ENCODE measurements at regions not wholly inside any gene's neighbourhood (a gene's known extent, or its start where the extent isn't known, plus 50 kb on each side); places are given as distances from the start of the nearest gene placed in this dataset.

GRCh38 chr20:48291896-48292295 is 506.6 kb upstream of the SULF2 start:
- no peak for DNase-seq (ENCODE audit: low spot score in 2 of 2)
- FAIRE-seq: no peak

DNA sequence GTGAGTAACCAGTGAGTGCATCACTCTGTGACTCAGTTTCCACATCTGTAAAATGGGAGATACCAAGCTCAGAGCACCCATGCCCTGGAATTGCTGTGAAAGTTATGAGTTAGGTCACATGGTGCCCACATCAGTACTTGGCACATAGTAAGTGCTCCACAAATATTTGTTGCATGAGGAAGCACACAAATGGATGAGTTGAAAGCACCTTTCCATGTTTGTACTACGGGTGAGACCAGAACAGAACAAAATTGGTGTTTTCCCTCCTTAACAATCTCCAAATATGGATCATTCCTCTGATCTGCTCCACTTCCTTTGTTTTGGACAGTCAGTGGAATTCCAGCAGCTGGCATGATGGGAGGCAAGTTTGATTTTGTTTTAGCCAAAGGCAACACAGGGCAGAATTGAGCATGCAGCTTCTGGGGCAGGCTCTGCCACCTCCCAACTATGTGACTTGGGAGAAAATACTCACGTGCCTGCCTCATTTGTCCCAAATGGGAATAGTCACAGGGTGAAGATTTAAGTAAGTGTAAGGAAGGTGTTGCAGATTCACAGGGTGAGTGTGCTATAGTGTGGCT is 503.7 kb upstream of the SULF2 start:
- DNase-seq (ENCODE audit: low spot score in 2 of 2) (no peak), FAIRE-seq (no peak)

GRCh38 chr20:48287552-48288170 is 502.4 kb upstream of the SULF2 start:
- no peak for DNase-seq (ENCODE audit: low spot score in 2 of 2)
- no peak for FAIRE-seq

DNA sequence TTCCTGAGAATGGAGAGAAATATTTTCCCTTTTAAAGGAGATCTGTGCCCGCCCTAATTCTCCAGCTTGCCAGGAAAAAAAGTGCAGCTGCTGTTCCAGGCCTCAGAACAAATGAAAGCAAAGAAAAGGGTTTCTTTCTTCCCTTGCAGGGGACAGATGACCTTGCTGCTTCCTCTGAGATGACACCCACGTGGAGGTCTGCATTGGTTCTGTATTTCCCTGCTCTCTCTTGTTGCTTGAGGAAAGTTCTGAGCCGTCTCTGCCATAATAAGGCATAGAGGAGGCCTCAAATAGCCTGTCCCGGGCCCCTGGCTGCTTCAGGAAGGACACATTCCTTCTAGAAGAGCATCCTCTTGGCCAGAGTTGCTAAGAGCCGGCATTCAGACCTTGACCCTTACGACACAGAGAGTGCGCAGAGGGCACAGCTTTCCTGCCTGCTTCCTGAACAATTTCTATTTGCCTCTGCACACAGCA is 501.8 kb upstream of the SULF2 start:
- FAIRE-seq (no peak), DNase-seq (ENCODE audit: low spot score in 2 of 2) (no peak)

DNA sequence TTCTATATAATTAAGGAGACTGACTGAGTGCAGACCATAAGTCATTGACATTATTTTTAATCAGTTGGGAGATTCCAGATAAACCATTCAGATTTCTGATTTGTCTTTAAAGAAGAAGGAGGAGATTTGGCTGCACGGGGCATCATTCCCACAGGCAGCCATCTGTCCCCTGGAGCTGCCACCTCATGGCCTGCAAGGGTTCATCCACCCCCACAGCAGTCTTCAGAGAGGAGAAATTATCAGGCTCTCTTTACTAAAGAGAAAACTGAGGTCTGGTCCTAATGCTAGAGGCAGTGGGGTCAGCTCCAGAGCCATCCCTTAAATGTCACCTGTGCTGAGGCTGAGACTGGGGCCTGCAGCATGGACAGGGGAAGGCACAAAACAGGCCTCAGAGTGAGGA is 501.3 kb upstream of the SULF2 start:
- no peak for DNase-seq (ENCODE audit: low spot score in 2 of 2)
- FAIRE-seq: no peak

GRCh38 chr20:48285656-48286055 is 500.4 kb upstream of the SULF2 start:
- DNase-seq (ENCODE audit: low spot score in 2 of 2) (no peak), FAIRE-seq (no peak)

- DNase-seq (ENCODE audit: low spot score in 2 of 2) (no peak), FAIRE-seq (no peak)
Measured at GRCh38 chr20:48284837-48285236, 499.6 kb upstream of the SULF2 start.

GRCh38 chr20:48284315-48284714 is 499.0 kb upstream of the SULF2 start:
- FAIRE-seq (no peak), DNase-seq (ENCODE audit: low spot score in 2 of 2) (no peak)

DNA sequence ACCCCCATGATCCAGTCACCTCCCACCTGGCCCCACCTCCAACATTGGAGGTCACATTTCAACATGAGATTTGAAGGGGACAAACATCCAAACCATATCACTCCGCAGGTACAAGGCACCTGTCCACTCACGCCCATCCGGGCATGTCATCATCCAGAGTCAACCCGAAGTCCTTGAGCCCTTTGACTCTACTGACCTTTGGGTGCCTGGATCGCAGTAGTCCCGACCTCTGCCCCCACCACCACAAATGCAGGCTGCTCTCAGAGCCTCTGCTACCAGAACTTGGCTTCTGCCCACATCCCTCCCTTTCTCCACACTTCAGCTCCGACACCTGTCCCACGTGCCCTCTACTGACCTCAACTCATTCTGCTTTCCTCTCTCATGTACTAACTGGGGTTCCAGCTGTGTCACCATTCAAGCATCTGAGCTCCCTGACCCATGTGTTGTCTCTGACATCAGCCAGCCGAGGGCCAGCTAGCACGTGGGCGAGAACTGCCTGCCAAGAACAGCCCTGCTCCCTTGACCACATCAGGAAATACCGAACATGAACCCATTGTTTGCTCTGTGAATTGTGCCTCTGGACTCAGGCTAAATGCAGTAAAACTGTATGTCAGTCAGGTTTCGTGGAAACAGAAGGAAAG is 498.3 kb upstream of the SULF2 start:
- FAIRE-seq (no peak), DNase-seq (ENCODE audit: low spot score in 2 of 2) (peak; percentile 35 to 42)

GRCh38 chr20:48282591-48283228 is 497.4 kb upstream of the SULF2 start:
- no peak for FAIRE-seq
- DNase-seq (ENCODE audit: low spot score in 2 of 2): no peak

- DNase-seq (ENCODE audit: low spot score in 2 of 2): no peak
- FAIRE-seq: no peak
Measured at GRCh38 chr20:48281501-48281900, 496.2 kb upstream of the SULF2 start.

DNA sequence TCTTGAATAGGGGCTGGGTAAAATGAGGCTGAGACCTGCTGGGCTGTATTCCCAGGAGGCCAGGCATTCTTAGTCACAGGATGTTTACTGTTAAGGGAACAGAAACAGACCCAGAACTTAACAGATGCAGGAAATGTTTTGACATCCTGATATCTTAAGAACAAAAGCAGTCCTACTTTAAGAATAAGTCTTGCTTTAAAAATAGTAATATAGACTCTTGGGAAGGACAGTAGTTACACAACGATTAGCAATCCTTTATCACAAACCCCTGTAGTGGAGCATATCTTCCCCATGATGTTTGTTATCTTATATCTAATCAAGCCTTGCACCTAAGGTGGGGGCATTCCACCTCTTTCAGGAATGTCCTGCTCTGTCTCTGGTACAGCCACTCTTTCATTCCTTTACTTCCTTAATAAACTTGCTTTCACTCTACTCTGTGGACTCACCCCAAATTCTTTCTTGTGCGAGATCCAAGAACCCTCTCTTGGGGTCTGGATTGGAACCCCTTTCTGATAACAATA is 493.7 kb upstream of the SULF2 start:
- FAIRE-seq: no peak
- no peak for DNase-seq (ENCODE audit: low spot score in 2 of 2)

DNA sequence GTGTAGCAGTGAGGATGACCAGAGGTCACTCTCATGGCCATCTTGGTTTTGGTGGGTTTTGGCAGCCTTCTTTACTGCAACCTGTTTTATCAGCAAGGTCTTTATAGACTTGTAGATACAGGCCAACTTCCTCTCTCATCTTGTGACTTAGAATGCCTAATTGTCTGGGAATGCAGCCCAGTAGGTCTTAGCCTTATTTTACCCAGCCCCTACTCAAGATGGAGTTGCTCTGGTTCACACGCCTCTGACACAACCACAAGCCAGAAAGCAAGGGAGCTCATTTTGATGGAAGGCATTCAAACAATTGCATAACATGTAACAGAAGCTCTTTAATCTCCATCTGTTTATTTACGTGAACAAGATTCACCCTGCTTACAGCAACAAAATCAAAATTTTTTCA is 492.0 kb upstream of the SULF2 start:
- DNase-seq (ENCODE audit: low spot score in 2 of 2) (no peak), FAIRE-seq (no peak)

GRCh38 chr20:48276021-48276342 is 490.7 kb upstream of the SULF2 start:
- DNase-seq (ENCODE audit: low spot score in 2 of 2) (no peak), FAIRE-seq (no peak)

- DNase-seq (ENCODE audit: low spot score in 2 of 2) (no peak), FAIRE-seq (no peak)
Measured at GRCh38 chr20:48275286-48276020, 490.2 kb upstream of the SULF2 start.

DNA sequence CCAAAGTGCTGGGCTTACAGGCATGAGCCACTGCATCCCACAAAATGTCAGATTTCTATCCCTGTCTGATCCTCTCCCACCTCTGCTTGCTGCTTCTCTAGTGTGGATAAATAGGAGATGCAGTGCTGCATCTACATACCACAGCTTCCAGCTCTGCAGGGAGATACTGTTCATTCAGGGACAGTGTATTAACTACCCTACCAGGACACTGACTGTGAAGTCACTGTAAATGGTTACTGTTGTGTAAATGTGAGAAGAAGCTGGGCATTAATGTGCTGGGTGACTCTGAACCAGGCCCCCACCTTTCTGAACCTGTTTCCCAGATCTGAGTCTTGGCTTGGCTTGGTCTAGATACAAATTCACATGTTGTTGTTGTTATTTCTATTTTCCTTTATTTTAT is 488.6 kb upstream of the SULF2 start:
- FAIRE-seq (no peak), DNase-seq (ENCODE audit: low spot score in 2 of 2) (no peak)

- DNase-seq (ENCODE audit: low spot score in 2 of 2): no peak
- no peak for FAIRE-seq
Measured at GRCh38 chr20:48270885-48271284, 485.6 kb upstream of the SULF2 start.

DNA sequence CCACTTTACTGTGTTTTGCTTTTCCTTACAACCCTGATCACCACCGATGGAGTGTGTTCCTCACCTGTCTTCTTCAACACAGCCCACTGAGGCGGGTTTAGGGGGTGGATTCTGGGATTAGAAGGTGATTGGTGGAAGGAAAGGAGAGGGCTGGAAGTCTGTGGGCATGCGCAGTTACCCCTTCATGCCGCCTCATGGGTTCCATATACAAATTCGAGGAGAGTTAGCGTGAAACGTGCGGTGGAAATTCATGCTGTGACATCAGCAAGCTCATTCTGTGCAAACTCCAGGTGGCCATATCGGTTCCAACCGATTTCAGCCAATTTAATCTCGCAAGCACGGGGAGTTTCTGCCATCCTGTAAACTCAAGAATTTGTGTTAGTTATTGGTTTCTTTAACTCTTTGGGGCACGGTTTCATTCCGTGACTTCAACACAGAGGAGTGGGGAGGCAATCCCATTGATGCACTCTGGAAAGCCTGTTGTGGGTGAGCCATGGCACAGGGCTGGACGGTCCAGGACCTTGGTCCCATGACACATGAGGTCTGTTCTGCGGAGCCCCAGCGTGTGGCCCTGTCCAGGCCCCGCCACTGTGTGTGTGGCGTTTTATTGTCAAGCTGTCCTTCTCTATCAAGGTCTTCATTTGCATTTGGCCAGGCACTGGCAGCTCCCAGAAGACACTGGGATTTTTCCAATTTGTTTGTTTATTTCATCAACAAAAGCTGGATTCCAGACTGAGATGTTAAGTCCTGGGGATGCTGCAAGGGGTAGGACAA is 482.8 kb upstream of the SULF2 start:
- DNase-seq (ENCODE audit: low spot score in 2 of 2) (no peak), FAIRE-seq (no peak)

DNA sequence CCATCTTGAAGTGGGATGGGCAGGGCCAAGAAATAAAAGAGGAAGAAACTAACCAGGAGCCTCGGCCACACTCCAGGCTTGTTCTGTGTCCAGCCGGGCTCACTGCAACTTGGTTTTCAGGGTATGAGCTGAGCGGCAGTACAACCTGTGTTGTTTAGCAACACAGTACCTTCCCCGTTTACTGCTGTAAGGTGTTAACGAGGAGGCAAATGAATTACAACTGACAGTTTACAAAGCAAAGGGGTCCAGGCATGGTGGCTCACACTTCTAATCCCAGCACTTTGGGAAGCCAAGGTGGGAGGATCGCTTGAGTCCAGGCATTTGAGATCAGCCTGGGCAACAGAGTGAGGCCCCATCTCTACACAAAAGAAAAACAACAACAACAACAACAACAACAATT is 481.3 kb upstream of the SULF2 start:
- DNase-seq (ENCODE audit: low spot score in 2 of 2) (no peak), FAIRE-seq (no peak)

DNA sequence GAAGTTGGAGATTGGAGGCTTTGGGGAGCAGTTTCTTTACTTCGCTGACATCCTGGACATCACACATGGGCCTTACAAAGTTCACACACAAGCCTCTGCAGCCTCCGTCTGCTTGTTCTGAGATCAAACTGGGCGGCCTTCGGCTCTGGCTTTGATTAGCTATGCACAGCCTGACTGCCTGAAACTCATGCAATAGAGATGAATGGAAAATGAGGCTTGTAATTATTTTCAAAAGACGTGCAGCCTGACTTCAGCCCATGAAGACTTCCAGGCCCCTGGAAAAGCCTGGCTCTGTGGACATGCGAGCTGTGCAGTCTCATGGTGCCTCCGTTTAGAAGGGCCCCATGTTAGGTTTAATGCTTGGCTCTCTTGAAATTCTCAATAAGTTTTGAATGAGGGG is 480.5 kb upstream of the SULF2 start:
- DNase-seq (ENCODE audit: low spot score in 2 of 2) (no peak), FAIRE-seq (no peak)

Data from frontal cortex (tissue), 3 donors.